ENCODE measurements at regions not wholly inside any gene's neighbourhood (a gene's known extent, or its start where the extent isn't known, plus 50 kb on each side); places are given as distances from the start of the nearest gene placed in this dataset.
"Not testable (repeated sequence)": the region's sequence is repeated elsewhere in the genome, so short reads cannot be mapped to it uniquely, and the experiment has no call there.

GRCh38 chr11:33971530-33971929, 79.7 kb upstream of the LMO2 start:
- DNase-seq (ENCODE audit: low spot score): not testable (repeated sequence)

GRCh38 chr11:33970984-33971466, 79.1 kb upstream of the LMO2 start:
- no peak for DNase-seq (ENCODE audit: low spot score)

GRCh38 chr11:33967451-33967850, 75.6 kb upstream of the LMO2 start:
- no peak for DNase-seq (ENCODE audit: low spot score)

- no peak for DNase-seq (ENCODE audit: low spot score)
Observed at GRCh38 chr11:33965032-33965431, 73.2 kb upstream of the LMO2 start.

GRCh38 chr11:33959855-33960400, 68.1 kb upstream of the LMO2 start:
- DNase-seq (ENCODE audit: low spot score): no peak

GRCh38 chr11:33957304-33957917, 65.5 kb upstream of the LMO2 start:
- DNase-seq (ENCODE audit: low spot score): no peak

- DNase-seq (ENCODE audit: low spot score): no peak
Observed at GRCh38 chr11:33956611-33957010, 64.7 kb upstream of the LMO2 start.

- no peak for DNase-seq (ENCODE audit: low spot score)
Observed at GRCh38 chr11:33953289-33953688, 61.4 kb upstream of the LMO2 start.

- DNase-seq (ENCODE audit: low spot score): no peak
Observed at GRCh38 chr11:33952805-33953204, 60.9 kb upstream of the LMO2 start.

- no peak for DNase-seq (ENCODE audit: low spot score)
Observed at GRCh38 chr11:33949252-33949913, 57.5 kb upstream of the LMO2 start.

GRCh38 chr11:33948494-33948893, 56.6 kb upstream of the LMO2 start:
- DNase-seq (ENCODE audit: low spot score): no peak

- DNase-seq (ENCODE audit: low spot score): not testable (repeated sequence)
Observed at GRCh38 chr11:33947918-33948317, 56.0 kb upstream of the LMO2 start.

GRCh38 chr11:33946930-33947329, 55.1 kb upstream of the LMO2 start:
- no peak for DNase-seq (ENCODE audit: low spot score)

- no peak for DNase-seq (ENCODE audit: low spot score)
Observed at GRCh38 chr11:33945481-33946268, 53.8 kb upstream of the LMO2 start.

- no peak for DNase-seq (ENCODE audit: low spot score)
Observed at GRCh38 chr11:33944693-33945424, 53.0 kb upstream of the LMO2 start.

- DNase-seq (ENCODE audit: low spot score): no peak
Observed at GRCh38 chr11:33944345-33944692, 52.4 kb upstream of the LMO2 start.

- DNase-seq (ENCODE audit: low spot score): no peak
Observed at GRCh38 chr11:33942954-33943353, 51.1 kb upstream of the LMO2 start.

- DNase-seq (ENCODE audit: low spot score): no peak
Observed at GRCh38 chr11:33941637-33942160, 49.8 kb upstream of the LMO2 start.
